NCI-H187 (cell line): ENCODE measurements at regions not wholly inside any gene's neighbourhood (a gene's known extent, or its start where the extent isn't known, plus 50 kb on each side); places are given as distances from the start of the nearest gene placed in this dataset.
"Not testable (repeated sequence)": the region's sequence is repeated elsewhere in the genome, so short reads cannot be mapped to it uniquely, and the experiment has no call there.

Source experiments
- DNase-seq, 2 experiments: peaks; one replicate each; lab custom pipeline; 2025; lab: John Stamatoyannopoulos, UW

- DNase-seq: no peak
Observed at GRCh38 chr20:51305316-51306052, 237.0 kb downstream of the NFATC2 start.

GRCh38 chr20:51303731-51304670 lies 238.5 kb downstream of the NFATC2 start:
- no peak for DNase-seq

- no peak for DNase-seq
Observed at GRCh38 chr20:51301026-51301425, 241.5 kb downstream of the NFATC2 start.

- no peak for DNase-seq
Observed at GRCh38 chr20:51300104-51300503, 242.4 kb downstream of the NFATC2 start.

GRCh38 chr20:51299413-51299812 lies 243.1 kb downstream of the NFATC2 start:
- no peak for DNase-seq

DNA sequence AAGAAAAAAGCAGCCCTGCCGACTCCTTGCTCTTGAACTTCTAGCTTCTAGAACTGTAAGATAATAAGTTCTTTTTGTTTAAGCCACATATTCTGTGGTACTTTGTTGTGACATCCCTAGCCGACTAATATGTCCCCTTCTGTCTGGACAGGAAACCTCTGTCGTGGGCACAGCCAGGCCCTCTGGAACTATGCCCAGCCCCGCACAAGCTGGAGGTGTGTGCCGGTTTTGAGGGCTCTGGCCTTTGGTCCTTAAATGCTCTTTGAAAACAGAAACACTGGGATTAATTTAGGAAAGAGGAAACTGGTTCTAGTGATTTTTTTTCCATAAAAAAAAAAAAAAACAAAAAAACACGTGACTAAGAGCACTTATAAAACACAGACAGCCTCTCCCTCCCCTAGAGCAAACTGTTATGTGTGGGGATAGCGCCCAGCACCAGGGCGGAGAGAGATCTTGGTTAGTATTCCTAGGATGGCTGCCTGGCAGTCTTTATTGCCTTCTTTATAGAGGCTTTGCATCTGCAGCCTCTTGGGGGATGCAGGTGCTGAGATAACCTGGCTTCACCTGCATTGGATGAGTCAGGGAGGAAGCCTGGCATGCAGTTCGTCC lies 244.3 kb downstream of the NFATC2 start:
- no peak for DNase-seq

GRCh38 chr20:51287628-51288413 lies 254.7 kb downstream of the NFATC2 start:
- DNase-seq: no peak

DNA sequence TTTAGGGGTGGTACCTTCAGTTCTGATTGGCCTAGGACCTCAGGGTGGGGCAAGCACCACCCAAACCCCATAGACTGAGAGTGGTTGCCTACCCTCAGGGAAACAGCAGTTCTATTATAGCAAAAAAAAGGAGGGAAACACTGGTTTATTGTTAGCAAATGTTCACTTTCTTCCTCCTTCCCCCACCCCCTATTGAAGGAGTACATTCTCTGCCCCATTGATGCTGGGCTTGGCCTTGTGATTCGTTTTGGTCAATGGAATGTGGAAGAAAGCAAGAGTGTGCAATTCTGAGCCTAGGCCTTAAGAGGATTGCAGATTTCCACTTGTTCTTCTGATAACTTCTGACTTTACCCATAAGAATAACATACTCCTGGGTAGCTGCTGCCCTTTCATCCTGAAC lies 255.8 kb downstream of the NFATC2 start:
- DNase-seq: no peak

GRCh38 chr20:51285684-51286083 lies 256.8 kb downstream of the NFATC2 start:
- no peak for DNase-seq

DNA sequence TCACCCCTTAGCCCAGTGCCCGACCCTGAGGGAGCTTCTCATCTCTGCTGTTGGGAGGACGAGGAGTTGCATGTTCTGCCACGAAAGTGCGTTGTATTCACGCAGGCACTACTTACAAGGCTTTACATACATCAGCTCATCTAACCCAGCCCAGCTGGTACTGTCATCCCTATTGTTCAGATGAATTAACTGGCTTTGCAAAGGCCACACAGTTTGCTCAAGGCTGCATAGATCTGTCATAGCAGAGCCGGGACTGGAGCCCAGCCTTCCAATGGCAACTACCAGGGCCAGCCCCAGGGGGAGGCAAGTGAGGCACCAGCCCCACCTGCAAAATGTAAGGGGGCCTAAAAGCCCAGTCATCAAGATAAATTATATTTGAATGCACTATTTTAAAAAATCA lies 257.6 kb downstream of the NFATC2 start:
- no peak for DNase-seq

DNA sequence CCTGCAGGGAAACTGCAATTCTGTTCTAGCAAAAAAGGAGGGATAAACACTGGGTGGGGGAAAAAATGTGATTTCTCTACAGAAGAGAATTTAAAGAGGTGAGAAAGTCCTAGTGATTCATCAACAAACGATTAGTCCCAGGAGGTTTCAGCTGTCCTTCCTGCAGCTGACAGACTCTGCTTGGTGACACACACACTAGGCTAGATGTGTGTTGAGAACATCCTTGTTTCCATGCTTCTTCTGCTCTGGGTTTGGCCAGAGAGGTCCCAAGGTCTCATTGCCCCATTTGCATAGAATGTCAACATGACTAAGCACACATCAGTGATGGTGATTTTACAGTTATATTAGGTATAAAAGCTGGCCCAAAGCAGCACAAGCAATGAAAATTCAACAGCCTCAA lies 258.3 kb downstream of the NFATC2 start:
- no peak for DNase-seq

GRCh38 chr20:51281521-51281920 lies 258.6 kb upstream of the KCNG1 start:
- no peak for DNase-seq

- no peak for DNase-seq
Observed at GRCh38 chr20:51280047-51280446, 257.1 kb upstream of the KCNG1 start.

DNA sequence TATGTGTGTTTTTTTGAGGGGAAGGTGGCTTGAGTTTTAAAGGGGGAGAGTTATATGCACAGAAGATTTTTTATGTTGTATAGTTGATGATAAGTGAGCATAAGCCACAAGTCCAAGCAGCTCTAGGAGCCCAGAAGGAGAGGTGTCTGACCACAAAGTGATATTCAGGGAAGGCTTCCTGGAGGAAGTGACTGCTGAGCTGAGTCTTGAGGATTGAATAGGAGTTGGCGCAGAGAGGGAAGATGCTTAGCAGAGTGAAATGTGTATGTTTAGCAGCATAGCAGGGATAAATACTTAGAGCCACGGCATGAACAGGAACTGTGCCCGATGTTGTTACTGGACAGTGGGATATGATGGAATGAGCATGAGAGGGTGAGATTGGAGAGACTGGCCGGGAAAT lies 255.1 kb upstream of the KCNG1 start:
- no peak for DNase-seq

DNA sequence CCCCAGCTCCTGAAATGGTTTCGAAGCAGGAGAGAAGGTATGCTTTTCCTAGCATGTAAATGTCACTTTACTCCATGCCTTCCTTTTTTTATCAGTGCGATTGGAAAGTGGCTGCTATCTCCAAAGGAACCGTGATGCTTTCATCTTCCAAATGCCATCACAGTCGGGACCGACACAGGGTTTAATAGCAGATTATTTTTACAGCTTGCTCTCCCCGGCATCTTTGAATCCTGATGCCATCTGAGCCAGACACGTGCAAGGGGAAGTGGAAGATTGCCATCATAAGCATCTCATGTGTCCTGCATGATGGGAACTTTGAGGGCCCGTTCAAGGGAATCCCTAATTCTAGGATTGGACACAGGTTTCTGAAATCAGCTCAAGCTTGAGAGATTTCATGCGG lies 253.4 kb upstream of the KCNG1 start:
- no peak for DNase-seq

DNA sequence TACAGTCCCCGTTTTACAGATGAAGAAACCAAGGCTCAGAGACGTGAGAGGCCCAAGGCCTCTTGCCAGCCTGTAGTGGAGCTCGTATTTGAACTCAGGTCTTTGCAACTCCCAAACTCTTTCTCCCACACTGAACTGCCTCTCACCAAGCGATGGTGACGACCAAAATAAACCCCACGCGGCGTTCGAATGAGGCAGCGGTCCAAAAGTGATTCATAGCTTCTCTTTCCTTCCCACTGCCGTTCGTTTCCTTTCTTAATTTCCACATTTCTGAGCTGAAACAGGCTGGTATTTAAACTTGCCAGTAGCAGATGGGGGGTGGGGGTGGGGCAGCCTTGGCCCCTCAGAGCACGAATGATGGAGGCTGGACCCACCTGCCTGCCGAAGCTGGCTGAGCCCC lies 252.9 kb upstream of the KCNG1 start:
- DNase-seq: no peak

DNA sequence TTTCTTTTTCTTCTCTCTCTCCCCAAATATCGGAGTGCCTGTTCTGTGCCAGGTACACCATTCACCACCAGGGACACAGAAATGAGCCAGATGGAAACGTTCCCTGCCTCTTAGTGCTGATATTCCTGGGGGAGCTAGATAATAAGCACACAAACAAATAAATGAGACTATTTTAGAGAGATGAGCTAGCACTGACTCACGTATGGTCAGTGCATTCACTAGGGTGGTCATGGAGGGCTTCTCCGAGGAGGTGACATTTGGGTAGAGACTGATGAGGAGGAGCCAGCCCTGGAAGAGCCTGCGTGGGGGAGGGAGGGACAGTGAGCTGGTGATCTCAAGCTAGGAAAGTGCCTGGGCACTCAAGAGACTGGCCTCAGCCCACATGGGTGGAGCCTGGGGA lies 252.3 kb upstream of the KCNG1 start:
- no peak for DNase-seq

DNA sequence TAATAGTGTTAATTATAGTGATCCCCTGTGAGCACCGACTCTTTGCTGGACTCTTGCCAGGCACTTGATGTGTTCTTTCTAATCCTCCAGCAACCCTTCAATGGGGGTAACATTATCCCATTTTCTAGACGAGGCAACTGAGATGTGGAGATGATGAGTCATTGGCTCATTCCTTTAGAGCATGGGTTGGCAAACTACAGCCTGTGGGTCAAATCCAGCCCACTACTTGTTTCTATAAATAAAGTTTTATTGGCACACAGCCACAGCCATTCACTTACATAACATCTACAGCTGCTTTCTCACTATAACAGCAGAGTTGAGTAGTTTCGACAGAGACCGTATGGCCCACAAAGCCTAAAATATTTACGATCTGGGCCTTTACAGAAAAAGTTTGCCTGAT lies 249.5 kb upstream of the KCNG1 start:
- no peak for DNase-seq

DNA sequence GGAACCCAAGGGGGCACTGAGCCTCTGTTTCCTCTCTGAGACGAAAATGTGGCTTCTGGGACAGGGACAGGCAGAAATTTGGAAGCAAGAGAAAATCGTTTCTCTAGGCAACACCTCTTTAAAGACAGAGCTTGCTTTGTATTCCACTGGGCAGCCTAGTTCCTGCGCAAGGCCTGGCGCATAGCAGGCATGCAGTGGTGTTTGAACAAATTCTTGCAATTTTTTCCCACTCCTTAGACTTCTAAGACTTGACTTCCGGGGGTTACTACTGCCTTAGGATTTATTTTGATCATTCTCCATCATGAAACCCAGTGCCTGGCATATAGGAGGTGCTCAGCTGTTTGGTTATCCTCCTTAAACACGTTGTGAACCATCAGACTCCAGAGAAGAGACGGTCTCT lies 249.0 kb upstream of the KCNG1 start:
- DNase-seq: no peak

GRCh38 chr20:51271289-51271688 lies 248.4 kb upstream of the KCNG1 start:
- DNase-seq: not testable (repeated sequence)

- DNase-seq: no peak
Observed at GRCh38 chr20:51269671-51270070, 246.8 kb upstream of the KCNG1 start.

DNA sequence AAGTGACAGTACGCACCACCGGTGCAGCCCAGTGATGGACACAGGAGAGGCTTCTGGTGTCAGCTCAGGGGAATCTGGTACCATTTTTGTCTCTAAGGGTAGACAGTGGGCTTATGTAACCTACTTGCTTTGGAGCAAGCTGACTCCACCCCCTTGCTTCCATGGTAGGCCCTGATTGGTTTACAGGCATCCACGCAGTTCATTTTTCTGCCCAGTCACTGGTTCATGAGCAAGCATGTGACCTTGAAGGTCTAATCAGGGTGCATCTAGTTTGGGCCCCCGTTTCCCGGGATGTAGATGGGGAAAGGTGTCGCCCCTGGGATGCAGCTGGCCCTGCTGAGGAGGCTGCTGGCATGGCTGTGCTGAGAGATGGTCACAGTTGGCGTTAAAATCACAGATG lies 244.8 kb upstream of the KCNG1 start:
- no peak for DNase-seq
